OCI-LY3 (cell line): ENCODE measurements at regions not wholly inside any gene's neighbourhood (a gene's known extent, or its start where the extent isn't known, plus 50 kb on each side); places are given as distances from the start of the nearest gene placed in this dataset.

Experiments
- H2AFZ ChIP-seq: fragments of 200-600, 300-600 bp; shearing (Covaris generic); 2 replicates; pipeline ENCODE4 v1.6.0; 2014; ENCODE audit warnings: antibody characterized with exemption, low read depth, low read length
- H3K27ac ChIP-seq: fragments of 200-600, 300-600 bp; sonication (generic); 2 replicates; pipeline ENCODE4 v1.5.1; 2014; ENCODE audit warnings: mild to moderate bottlenecking, low read length, moderate library complexity, mixed read lengths
- H3K27me3 ChIP-seq: fragments of 200-600, 300-600 bp; sonication (generic); 2 replicates; pipeline ENCODE4 v1.6.1; 2014; ENCODE audit warnings: low read depth, low read length, mixed read lengths
- H3K36me3 ChIP-seq: fragments of 200-600, 300-600 bp; sonication (generic); replicated peaks from 2 replicates; pipeline ENCODE3; 2014; ENCODE audit warnings: low read depth, low read length, mixed read lengths
- H3K4me1 ChIP-seq: fragments of 300-600, 200-600 bp; sonication (generic); 2 replicates; pipeline ENCODE4 v1.6.1; 2014; ENCODE audit warnings: low read length, mixed read lengths
- H3K4me2 ChIP-seq: fragments of 200-600, 300-600 bp; sonication (generic); 2 replicates; pipeline ENCODE4 v1.6.1; 2014; ENCODE audit warnings: low read length, mixed read lengths
- H3K4me3 ChIP-seq: fragments of 300-600, 200-600 bp; sonication (generic); 2 replicates; pipeline ENCODE4 v1.5.1; 2014; ENCODE audit warnings: antibody characterized with exemption, mild to moderate bottlenecking, low read length, moderate library complexity
- H3K79me2 ChIP-seq: fragments of 300-600, 200-600 bp; shearing (Covaris generic); 2 replicates; pipeline ENCODE4 v1.6.1; 2014; ENCODE audit warnings: mild to moderate bottlenecking, low read length, mixed read lengths
- H3K9ac ChIP-seq: fragments of 300-600, 200-600 bp; shearing (Covaris generic); 2 replicates; pipeline ENCODE4 v1.6.0; 2014; ENCODE audit warnings: mild to moderate bottlenecking, low read length, moderate library complexity
- H3K9me3 ChIP-seq: fragments of 200-600, 300-600 bp; shearing (Covaris generic); 2 replicates; pipeline ENCODE4 v1.6.1; 2014; ENCODE audit warnings: low read length, mixed read lengths; ENCODE audit not compliant: insufficient read depth
- H4K20me1 ChIP-seq: fragments of 200-600, 300-600 bp; sonication (generic); 2 replicates; pipeline ENCODE4 v1.6.1; 2016; ENCODE audit warnings: low read length, mixed read lengths; ENCODE audit not compliant: insufficient read depth
- CTCF ChIP-seq: fragments of 200-600, 300-600 bp; sonication (generic); IDR thresholded peaks from 2 replicates; pipeline ENCODE4 v1.5.1; 2014; ENCODE audit warnings: antibody characterized with exemption, low read length, low read depth
- EZH2phosphoT487 ChIP-seq: fragments of 200-600 bp; shearing (Covaris generic); IDR thresholded peaks from 2 replicates; pipeline ENCODE4 v1.6.1; 2018; ENCODE audit warnings: antibody characterized with exemption, mixed run types, low read depth

GRCh38 chr16:86458149-86458777 lies 52.1 kb upstream of the FOXF1 start:
- Histone ChIP-seq H3K36me3 (no peaks in the 10 kb centered on the region), H3K27me3 (no peaks in the 10 kb centered on the region; the same call in 1 of the 2 replicates), H3K79me2 (no peaks in the 10 kb centered on the region), H4K20me1 (no peaks in the 10 kb centered on the region), H3K4me2 (no peak overlapping the region), H3K9ac (no peak overlapping the region), H3K4me3 (no peak overlapping the region), H2AFZ (no peak overlapping the region), H3K27ac (no peak overlapping the region), H3K9me3 (peaks cover 7% of the 10 kb centered on the region; the same call in 1 of the 2 replicates), H3K4me1 (no peaks in the 10 kb centered on the region)
- TF ChIP-seq CTCF (no peak), EZH2phosphoT487 (no peak)

DNA sequence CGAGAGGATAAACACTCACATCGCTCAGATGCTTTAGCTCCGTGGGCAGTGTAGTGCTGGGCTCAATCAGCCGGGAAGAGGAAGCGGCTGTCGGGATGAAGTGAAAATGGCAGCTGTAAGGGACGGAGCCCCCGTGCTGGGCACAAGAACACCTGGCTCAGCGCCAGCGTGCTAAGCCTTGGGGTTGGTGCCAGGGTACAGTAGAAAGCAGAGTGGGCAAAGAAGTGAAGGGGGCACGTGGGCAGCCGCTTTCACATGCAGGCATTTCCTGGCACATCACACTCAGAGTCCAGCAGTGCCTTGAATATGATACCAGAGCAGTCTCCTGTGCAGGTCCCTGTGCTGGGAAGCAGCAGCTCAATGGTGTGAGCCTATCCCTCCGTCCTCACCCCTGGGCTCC lies 51.1 kb upstream of the FOXF1 start:
- Histone ChIP-seq H2AFZ (no peak overlapping the region), H4K20me1 (no peaks in the 10 kb centered on the region), H3K36me3 (no peaks in the 10 kb centered on the region), H3K4me1 (no peaks in the 10 kb centered on the region), H3K4me3 (no peak overlapping the region), H3K79me2 (no peaks in the 10 kb centered on the region), H3K27ac (no peak overlapping the region), H3K27me3 (no peaks in the 10 kb centered on the region), H3K4me2 (no peak overlapping the region), H3K9ac (no peak overlapping the region), H3K9me3 (peaks cover 7% of the 10 kb centered on the region; the same call in 1 of the 2 replicates)
- TF ChIP-seq EZH2phosphoT487 (no peak), CTCF (no peak)
